Psoas muscle (tissue), 7 donors: ENCODE measurements at regions not wholly inside any gene's neighbourhood (a gene's known extent, or its start where the extent isn't known, plus 50 kb on each side); places are given as distances from the start of the nearest gene placed in this dataset.

Experiments used
- ATAC-seq, 4 donors: fragments of 200-7000 bp; cut with Tn5 transposase; one replicate each; pipeline ENCODE4 v1.9.1; 2020; ENCODE audit warnings: moderate library complexity in 3 of 4, mild to moderate bottlenecking in 2 of 4
- DNase-seq, 2 donors: peaks; one replicate each; pipeline ENCODE4 v3.0.0-alpha.2; 2020
- H3K27ac ChIP-seq: fragments of 200-600 bp; one replicate; pipeline ENCODE4 v1.8.0; 2022
- H3K27me3 ChIP-seq, 3 donors: fragments of 200-600 bp in 1 of 3; one replicate each; pipeline versions ENCODE4 v1.6.1 to v1.8.0; 2013 to 2022; ENCODE audit warnings: low read length in 2 of 3, mild to moderate bottlenecking in 2 of 3, moderate library complexity in 1 of 3; ENCODE audit not compliant: insufficient read depth in 3 of 3
- H3K36me3 ChIP-seq, 2 donors: fragments of 200-600 bp in 1 of 2; one replicate each; pipeline versions ENCODE4 v1.6.1 to v1.8.0; 2013 to 2022; ENCODE audit warnings: low read depth in 1 of 2, mild to moderate bottlenecking in 1 of 2, moderate library complexity in 1 of 2; ENCODE audit not compliant: insufficient read depth in 1 of 2
- H3K4me1 ChIP-seq: fragments of 200-600 bp; one replicate; pipeline ENCODE4 v1.8.0; 2022
- H3K4me3 ChIP-seq: fragments of 200-600 bp; one replicate; pipeline ENCODE4 v1.8.0; 2022; ENCODE audit warnings: mild to moderate bottlenecking
- H3K9me3 ChIP-seq: fragments of 200-600 bp; one replicate; pipeline ENCODE4 v1.8.0; 2022
- CTCF ChIP-seq: fragments of 200-600 bp; IDR thresholded peaks from one replicate; pipeline ENCODE4 v1.8.0; 2022; ENCODE audit warnings: antibody characterized with exemption
- WGBS, 3 donors: extraction: QIAGEN DNeasy Blood & Tissue Kit; methylation state at CpG; one replicate each; pipeline versions ENCODE4 v1.1.6 to v1.1.7; 2013; 5-methylcytosine and 5-hydroxymethylcytosine counted together
- intact Hi-C, 2 donors: fragments of 100-400 bp; cut with DNase I; formaldehyde crosslinking; loops; one replicate each; pipeline versions ENCODE4 v1.11.0 to v1.14.2; 2022
- donor health status: healthy with polysubstance abuse.
- donor health status: DM: no; HTN: no; CAD: no; lungs with moderate emphysema.
- donor health status: Bipolar disorder and iron deficiency.
- donor health status: healthy.
- donor health status: DM: yes; HTN: yes; CAD: no.
- donor health status: DM: no; HTN: no; CAD: no.
- donor health status: DM: yes; HTN: yes; CAD: no.

- Histone ChIP-seq H3K36me3 (no peaks in the 10 kb centered on the region), H3K9me3 (no peaks in the 10 kb centered on the region), H3K27me3 (no peaks in the 10 kb centered on the region), H3K4me1 (no peaks in the 10 kb centered on the region), H3K27ac (no peak overlapping the region), H3K4me3 (no peak overlapping the region)
- TF ChIP-seq CTCF, result no peak
- intact Hi-C loops, result no loop called here
- ATAC-seq (no peak), DNase-seq (no peak)
- 81 to 86% (median 85%) methylated on average over 15 of the region's 15 CpGs for WGBS, 3 donors
Measured at GRCh38 chr6:167470836-167471547, 146.1 kb downstream of the TTLL2 start.

- ATAC-seq, result no peak
- Histone ChIP-seq H3K27ac (no peak overlapping the region), H3K9me3 (no peaks in the 10 kb centered on the region), H3K36me3 (no peaks in the 10 kb centered on the region), H3K4me1 (no peaks in the 10 kb centered on the region), H3K4me3 (no peak overlapping the region), H3K27me3 (no peaks in the 10 kb centered on the region)
- TF ChIP-seq CTCF, result no peak
- intact Hi-C loops, result no loop called here
- WGBS, 3 donors, result 89 to 95% (median 94%) methylated on average over 10 of the region's 10 CpGs
- no peak for DNase-seq
Measured at GRCh38 chr6:167471548-167471930, 146.7 kb downstream of the TTLL2 start.

GRCh38 chr6:167472148-167472547, 147.3 kb downstream of the TTLL2 start:
- H3K27me3 ChIP-seq, result no peaks in the 10 kb centered on the region
- DNase-seq (no peak), ATAC-seq (no peak)
- WGBS, 3 donors, result 76 to 96% (median 94%) methylated on average over 4 of the region's 4 CpGs
- H3K9me3 ChIP-seq, result no peaks in the 10 kb centered on the region
- intact Hi-C loops, result no loop called here
- no peak for TF ChIP-seq CTCF
- no peaks in the 10 kb centered on the region for H3K4me1 ChIP-seq
- H3K36me3 ChIP-seq, result no peaks in the 10 kb centered on the region
- no peak overlapping the region for H3K27ac ChIP-seq
- H3K4me3 ChIP-seq, result no peak overlapping the region

- H3K27ac ChIP-seq, result no peak overlapping the region
- H3K4me3 ChIP-seq, result no peak overlapping the region
- H3K4me1 ChIP-seq, result no peaks in the 10 kb centered on the region
- no peaks in the 10 kb centered on the region for H3K9me3 ChIP-seq
- H3K36me3 ChIP-seq, result no peaks in the 10 kb centered on the region
- intact Hi-C loops, result no loop called here
- DNase-seq (no peak), ATAC-seq (no peak)
- no peak for TF ChIP-seq CTCF
- WGBS, 3 donors, result 65 to 76% (median 73%) methylated on average over 1 of the region's 1 CpG
- no peaks in the 10 kb centered on the region for H3K27me3 ChIP-seq
Measured at GRCh38 chr6:167472880-167473279, 148.0 kb downstream of the TTLL2 start.

- DNase-seq (no peak), ATAC-seq (no peak)
- Histone ChIP-seq H3K27me3 (peaks cover 0 to 4% (median 0%) of the 10 kb centered on the region in 3 donors), H3K36me3 (no peaks in the 10 kb centered on the region), H3K4me1 (no peaks in the 10 kb centered on the region), H3K9me3 (no peaks in the 10 kb centered on the region), H3K4me3 (no peak overlapping the region), H3K27ac (no peak overlapping the region)
- intact Hi-C loops, result no loop called here
- no peak for TF ChIP-seq CTCF
- 84 to 92% (median 88%) methylated on average over 8 of the region's 8 CpGs for WGBS, 3 donors
Measured at GRCh38 chr6:167474171-167474570, 149.3 kb downstream of the TTLL2 start.
